Activated T-cell treated with anti-CD3 and anti-CD28 coated beads, Interleukin-2, amount 50 U/mL, for 1 hour (primary cell): ENCODE measurements at regions not wholly inside any gene's neighbourhood (a gene's known extent, or its start where the extent isn't known, plus 50 kb on each side); places are given as distances from the start of the nearest gene placed in this dataset.
"Not testable (repeated sequence)": the region's sequence is repeated elsewhere in the genome, so short reads cannot be mapped to it uniquely, and the experiment has no call there.

Source experiments
- DNase-seq: peaks from one replicate; pipeline ENCODE4 v3.0.0-alpha.2; 2020

GRCh38 chr7:68691261-68692216, 906.7 kb upstream of the AUTS2 start:
- DNase-seq: no peak

DNA sequence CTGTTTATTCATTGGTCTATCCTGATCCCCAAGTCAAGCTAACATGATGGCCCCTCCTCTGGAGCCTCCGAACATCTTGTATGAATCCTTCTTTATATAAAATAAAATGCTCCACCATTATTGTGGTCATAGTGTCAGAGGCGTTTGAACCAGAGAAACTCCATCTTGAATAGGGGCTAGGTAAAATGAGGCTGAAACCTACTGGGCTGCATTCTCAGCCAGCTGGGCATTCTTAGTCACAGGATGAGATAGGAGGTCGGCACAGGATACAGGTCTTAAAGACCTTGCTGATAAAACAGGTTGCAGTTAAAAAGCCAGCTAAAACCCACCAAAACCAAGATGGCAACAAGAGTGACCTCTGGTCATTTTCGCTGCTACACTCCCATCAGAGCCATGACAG, 905.8 kb upstream of the AUTS2 start:
- no peak for DNase-seq

- DNase-seq: no peak
Measured at GRCh38 chr7:68694656-68695055, 903.6 kb upstream of the AUTS2 start.

DNA sequence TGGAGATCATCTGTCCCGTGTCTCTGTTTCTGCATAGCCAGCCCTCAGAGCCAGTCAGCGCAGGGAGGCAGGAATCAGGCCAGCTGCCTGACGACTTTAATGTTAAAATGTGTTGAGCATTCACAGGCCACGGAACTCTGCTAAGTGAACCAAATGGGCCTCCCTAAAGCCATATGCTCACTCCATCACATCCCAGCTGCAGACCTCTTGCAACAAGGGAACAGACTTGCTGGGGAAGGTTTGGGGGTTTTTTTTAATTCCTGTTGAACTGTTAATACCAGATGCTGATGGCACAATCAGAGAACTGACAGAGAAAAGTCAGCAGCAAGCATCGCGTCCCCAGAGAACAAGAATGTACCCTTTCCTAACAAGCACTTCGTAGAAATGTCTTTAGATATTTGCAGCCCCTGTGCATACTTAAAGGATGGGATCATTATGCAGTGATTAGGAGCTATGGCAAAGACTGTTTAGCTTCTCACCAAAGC, 900.4 kb upstream of the AUTS2 start:
- no peak for DNase-seq

DNA sequence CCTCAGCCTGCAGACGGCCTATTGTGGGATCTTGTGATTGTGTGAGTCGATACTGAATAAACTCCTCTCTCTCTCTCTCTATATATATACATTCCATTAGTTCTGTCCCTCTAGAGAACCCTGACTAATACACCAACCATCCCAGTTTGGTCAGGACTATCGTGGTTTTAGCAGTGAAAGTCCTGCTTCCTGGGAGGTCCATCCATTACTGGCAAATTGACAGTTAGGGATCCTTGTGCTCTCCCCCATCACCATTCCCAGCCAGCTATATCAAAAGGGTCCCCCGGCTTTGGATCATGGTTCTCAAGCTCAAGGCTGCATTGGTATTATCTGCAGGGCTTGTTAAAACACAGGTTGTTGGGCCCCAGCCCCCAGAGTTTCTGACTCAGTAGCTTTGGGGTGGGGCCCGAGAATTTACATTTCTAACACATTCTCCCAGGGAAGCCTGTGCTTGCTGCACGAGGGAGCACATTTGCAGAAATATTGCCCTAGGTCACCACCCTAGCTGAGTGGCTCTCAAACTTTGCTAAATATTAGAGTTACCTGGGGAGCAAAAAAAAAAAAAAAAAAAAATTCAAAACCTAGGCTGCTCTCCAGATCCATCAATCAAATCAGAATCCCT, 899.1 kb upstream of the AUTS2 start:
- DNase-seq: no peak

DNA sequence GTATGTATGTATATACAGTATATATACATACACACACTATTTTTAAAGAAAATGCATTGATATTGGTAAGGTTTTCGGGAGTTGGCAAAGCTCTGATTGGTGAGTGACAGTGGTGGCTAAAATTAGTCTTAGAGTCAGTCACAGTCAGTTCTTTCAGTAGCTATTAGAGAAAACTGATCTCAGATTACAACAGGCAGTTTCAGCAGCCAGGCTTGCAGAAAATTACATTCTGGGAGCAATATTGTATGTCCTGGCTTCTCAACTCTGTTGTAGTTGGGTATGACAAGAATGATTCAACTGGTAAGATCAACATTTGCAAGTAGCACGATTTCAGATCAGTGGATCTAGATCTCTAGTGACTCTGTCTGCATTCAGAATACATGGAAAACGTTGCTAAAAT, 897.9 kb upstream of the AUTS2 start:
- DNase-seq: no peak

- DNase-seq: no peak
Measured at GRCh38 chr7:68706291-68706690, 892.0 kb upstream of the AUTS2 start.

DNA sequence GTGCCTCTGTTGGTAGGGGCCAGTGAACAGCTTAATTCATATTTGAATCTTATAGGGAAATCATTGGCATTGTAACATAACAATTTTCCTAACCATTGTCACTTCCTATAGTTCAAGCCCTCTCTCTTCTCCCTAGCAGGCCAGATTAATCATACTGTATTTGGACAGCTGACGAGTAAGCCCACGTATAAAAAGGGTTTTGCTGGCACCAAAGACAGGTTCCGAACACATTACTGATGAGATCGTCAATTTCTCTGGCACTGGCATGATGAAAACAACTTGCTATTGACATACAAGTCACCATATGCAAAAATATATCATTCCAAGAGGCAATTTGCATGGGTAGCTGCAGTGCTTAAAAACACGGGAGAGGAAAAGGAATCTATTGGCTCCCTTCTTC, 891.1 kb upstream of the AUTS2 start:
- DNase-seq: no peak

GRCh38 chr7:68707958-68708357, 890.3 kb upstream of the AUTS2 start:
- DNase-seq: no peak

GRCh38 chr7:68712956-68713495, 885.2 kb upstream of the AUTS2 start:
- DNase-seq: no peak

DNA sequence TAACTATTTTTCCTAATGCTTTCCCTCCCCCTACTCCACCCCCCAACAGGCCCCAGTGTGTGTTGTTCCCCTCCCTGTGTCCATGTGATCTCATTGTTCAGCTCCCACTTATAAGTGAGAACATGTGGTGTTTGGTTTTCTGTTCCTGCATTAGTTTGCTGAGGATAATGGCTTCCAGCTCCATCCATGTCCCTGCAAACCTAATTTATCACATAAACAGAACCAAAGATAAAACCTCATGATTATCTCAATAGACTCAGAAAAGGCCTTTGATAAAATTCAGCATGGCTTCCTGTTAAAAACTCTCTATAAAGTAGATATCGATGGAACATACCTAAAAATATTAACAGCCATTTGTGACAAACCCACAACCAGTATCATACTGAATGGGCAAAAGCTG, 884.1 kb upstream of the AUTS2 start:
- not testable (repeated sequence) for DNase-seq

DNA sequence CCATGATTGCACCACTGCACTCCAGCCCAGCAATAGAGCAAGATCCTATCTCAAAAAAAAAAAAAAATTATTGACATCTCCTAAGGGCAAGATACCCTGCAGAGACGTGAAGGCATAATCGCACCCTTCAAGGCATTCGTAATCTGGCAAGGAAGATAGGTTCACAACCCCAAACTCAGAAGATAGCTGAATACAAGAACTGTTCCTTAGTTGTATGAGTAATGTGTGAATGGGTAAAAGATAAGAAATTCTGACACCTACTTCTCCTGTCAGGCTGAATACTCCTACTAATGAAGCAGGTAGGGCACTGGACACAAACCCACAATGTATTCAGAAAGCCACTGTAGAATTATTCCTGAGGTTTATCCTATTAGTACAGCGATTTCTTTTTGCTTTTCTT, 882.4 kb upstream of the AUTS2 start:
- DNase-seq: no peak

GRCh38 chr7:68717176-68717575, 881.1 kb upstream of the AUTS2 start:
- DNase-seq: no peak

GRCh38 chr7:68718097-68718551, 880.2 kb upstream of the AUTS2 start:
- DNase-seq: no peak

DNA sequence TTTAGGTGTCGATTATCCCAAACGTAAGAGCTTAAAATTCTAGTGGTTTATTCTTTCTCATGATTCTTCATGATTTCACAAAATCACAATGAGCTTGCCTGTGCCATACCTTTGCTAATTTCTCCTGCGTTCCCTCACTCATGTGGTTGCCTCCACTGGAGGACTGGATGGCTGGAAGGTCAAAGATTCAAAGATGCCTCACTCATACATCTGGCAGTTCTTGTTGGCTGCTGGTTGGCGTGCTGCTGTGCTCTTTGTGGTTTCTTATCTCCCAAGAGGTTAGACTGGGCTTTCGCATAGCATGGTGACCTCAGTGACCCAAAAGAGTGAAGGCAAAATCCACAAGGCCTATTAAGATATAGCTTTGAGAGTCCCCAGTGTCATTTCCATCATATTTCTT, 877.6 kb upstream of the AUTS2 start:
- DNase-seq: no peak

DNA sequence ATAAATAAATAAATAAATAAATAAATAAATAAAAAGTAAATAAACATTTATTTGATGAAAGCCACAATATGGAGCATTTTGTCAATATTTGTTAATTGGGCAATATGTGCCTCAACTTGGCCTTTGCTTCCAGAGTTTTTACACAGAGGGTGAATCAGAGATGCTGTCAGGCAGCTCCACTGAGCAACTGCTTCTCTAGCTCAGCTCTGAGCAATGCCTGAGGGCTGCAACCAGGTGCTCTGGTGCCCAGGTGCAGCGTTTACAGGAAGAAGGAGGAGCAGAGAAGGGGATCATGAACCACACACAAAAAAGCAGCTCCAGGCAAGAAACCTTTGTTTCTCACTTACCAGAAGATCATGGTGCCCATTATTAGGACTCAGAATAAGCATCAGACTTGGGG, 876.2 kb upstream of the AUTS2 start:
- no peak for DNase-seq

DNA sequence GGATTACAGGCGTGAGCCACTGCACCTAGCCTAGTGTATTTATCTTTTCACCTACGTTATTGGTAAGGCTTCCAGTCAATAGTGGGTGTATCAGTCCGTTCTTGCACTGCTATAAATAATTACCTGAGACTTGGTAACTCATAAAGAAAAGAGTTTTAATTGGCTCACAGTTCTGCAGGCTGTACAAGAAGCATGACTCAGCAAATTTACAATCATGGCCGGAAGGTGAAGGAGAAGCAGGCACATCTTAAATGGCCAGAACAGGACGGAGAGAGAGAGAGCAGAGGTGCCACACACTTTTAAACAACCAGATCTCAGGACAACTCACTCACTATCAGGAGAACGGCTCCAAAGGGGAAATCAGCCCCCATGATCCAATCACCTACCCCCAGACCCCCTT, 873.3 kb upstream of the AUTS2 start:
- DNase-seq: no peak

GRCh38 chr7:68725843-68726785, 872.2 kb upstream of the AUTS2 start:
- DNase-seq: no peak

DNA sequence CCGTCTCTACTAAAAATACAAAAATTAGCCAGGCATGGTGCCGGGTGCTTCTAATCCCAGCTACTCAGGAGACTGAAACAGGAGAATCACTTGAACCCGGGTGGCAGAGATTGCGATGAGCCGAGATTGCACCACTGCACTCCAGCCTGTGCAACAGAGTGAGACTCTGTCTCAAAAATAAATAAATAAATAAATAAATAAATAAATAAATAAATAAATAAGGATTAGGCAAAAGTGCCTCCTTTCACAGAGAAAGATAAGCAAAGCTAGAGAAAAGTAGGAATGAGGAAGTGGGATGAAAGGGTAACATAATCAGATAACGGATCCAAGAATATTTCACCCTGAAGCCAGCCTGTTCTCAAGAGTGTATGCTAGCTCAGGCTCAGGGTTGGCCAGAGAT, 869.6 kb upstream of the AUTS2 start:
- not testable (repeated sequence) for DNase-seq

DNA sequence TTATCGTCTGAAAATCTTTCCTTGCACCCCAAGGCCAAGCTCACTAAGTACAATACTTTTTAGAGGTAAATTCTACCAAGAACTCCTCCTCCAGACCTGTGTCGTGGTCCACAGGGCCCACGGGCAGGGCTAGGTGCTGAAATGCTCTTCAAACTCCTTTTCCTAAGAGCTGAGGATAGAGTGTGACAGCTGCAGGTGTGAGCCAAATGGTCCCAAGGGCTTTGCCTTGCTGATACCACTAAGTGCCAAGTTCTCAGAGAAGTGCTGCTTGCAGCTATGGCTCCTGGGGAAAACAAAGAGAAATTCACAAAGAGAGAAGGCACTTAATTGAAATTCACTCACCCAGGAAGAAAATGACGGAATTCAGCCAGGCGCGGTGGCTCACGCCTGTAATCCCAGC, 868.9 kb upstream of the AUTS2 start:
- no peak for DNase-seq

DNA sequence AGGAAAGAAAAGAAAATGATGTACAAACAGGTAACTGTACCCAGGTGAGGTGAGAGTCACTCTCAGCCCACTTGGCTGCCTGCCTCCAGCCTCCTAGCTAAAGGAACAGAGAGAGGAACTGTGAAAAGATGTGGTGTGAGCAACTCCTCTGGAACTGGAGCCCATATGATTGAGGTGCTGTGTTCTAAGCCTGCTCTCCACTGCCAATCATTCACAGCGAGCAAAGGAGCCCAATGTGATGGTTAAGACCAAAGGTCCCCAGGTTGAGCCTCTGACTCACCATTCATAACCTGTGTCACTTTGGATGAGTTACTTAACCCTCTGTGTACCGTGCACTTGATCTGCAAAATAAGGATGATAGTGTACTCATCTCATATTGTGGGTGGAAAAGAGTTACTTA, 868.1 kb upstream of the AUTS2 start:
- DNase-seq: no peak

GRCh38 chr7:68730964-68731363, 867.3 kb upstream of the AUTS2 start:
- no peak for DNase-seq
